Urinary bladder (tissue), 3 donors: ENCODE measurements at regions not wholly inside any gene's neighbourhood (a gene's known extent, or its start where the extent isn't known, plus 50 kb on each side); places are given as distances from the start of the nearest gene placed in this dataset.

Source experiments
- DNase-seq: peaks from one replicate; pipeline ENCODE4 v3.0.0-alpha.2; 2015; ENCODE audit errors: extremely low spot score
- H3K27ac ChIP-seq: one replicate; pipeline ENCODE4 v1.5.1; 2013; ENCODE audit warnings: low read depth, mild to moderate bottlenecking, moderate library complexity
- H3K36me3 ChIP-seq: one replicate; pipeline ENCODE4 v1.6.1; 2013; ENCODE audit warnings: mild to moderate bottlenecking, moderate library complexity; ENCODE audit not compliant: insufficient read depth
- H3K4me1 ChIP-seq: one replicate; pipeline ENCODE4 v1.6.1; 2013; ENCODE audit warnings: mild to moderate bottlenecking, moderate library complexity; ENCODE audit not compliant: insufficient read depth
- H3K4me3 ChIP-seq: one replicate; pipeline ENCODE4 v1.5.1; 2013; ENCODE audit warnings: low read depth, low read length
- WGBS: extraction: QIAGEN DNeasy Blood & Tissue Kit; methylation state at CpG from one replicate; pipeline ENCODE4 v1.1.7; 2013; 5-methylcytosine and 5-hydroxymethylcytosine counted together
- donor health status: healthy with polysubstance abuse.
- donor health status: healthy.

DNA sequence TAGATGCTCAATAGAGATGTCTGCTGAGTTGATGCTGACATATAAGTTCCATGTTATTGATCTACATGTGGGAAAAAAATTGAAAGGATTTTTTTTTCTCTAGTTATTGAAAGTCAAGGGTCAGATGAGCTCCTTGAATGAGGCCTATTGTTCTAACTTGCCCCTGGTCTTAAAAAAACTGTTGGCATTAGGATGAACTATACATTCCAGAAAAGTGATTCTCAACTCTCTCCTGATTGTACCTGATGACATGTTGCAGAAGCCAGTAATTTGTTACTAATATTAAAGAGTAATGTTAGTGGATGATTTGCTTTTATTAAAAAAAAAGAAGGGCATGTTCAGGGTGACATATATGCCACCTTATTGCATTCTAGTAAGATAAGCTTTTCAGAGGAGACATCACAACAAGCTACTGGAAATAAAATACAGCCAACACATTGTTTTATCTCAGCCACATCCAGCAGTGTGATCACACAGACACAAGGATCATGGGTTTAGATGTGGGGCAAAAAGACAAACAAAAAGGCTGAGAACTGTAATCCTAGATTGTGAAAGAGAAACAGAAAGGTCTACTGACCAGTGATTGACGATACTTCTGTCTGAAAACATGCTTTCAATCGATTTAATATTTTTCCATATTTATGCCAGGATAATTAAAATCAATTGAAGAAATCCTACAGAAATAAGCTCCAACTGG lies 1314.1 kb upstream of the C9orf72 start:
- no peak overlapping the region for H3K4me3 ChIP-seq
- WGBS = 84% methylated on average over 2 of the region's 2 CpGs
- no peak for DNase-seq
- no peaks in the 10 kb centered on the region for H3K36me3 ChIP-seq
- H3K4me1 ChIP-seq = no peaks in the 10 kb centered on the region
- H3K27ac ChIP-seq = no peak overlapping the region

DNA sequence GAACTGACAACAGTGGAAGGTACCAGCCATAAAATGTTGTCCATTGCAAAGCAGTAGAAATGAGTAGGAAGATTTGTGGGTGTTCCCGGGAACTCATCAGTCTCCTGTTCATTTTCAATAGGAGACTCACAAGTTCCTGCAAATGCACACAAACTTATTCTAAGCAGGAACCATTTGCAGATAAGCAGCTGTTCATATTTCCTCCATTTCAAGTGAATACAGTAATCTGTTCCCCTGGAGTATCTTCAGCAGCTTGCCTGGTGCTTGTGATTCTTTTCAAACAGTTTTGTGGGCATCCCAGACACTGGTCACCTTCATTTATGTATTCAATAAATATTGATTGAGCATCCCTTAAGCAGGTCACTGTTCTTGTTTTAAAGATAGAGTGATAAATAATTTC lies 1315.5 kb upstream of the C9orf72 start:
- no peaks in the 10 kb centered on the region for H3K36me3 ChIP-seq
- H3K27ac ChIP-seq = no peak overlapping the region
- H3K4me1 ChIP-seq = no peaks in the 10 kb centered on the region
- no peak overlapping the region for H3K4me3 ChIP-seq
- no peak for DNase-seq
- WGBS = 86% methylated on average over 1 of the region's 1 CpG

DNA sequence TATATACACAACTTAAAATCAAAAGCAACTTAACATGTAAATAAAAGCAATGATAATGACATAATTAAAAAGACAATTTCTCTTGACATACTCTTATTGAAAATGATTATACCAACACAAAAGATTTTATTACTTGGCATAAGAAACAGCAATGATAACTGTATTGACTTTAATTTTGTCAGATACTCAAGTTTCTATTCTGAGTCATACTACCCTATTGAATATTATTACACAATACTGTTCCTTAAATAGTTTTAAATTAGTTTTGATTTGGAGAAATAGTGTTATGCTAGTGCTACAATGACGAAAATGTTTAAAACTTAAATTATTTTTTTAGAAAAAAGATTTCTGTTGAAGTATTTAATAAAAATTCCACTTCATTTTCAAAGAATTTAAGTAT lies 1319.3 kb upstream of the C9orf72 start:
- no peak overlapping the region for H3K27ac ChIP-seq

DNA sequence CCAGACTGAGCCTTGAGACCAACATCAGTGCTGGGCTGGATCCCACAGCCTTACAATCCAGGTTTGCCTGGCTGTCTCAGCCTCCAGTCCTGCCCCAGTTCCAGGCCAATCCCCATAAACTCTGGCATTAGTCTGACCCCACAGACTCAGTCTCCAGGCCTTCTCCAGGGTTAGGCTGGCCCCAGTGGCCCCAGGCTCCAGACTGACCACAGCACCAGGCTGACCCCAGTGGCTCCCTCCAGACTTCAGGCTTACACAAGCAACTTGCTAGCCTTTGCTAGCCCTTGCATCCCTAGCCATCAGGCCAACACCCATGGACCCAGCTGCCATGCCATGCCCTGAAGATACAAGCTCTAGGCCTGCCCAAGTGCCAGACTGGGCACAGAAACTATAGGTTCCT lies 1326.0 kb upstream of the C9orf72 start:
- H3K36me3 ChIP-seq = no peaks in the 10 kb centered on the region
- H3K4me3 ChIP-seq = no peak overlapping the region
- no peak overlapping the region for H3K27ac ChIP-seq
- H3K4me1 ChIP-seq = no peaks in the 10 kb centered on the region
- no peak for DNase-seq

More for the DNA sequence above, 1319.3 kb upstream of the C9orf72 start:
- no peaks in the 10 kb centered on the region for H3K36me3 ChIP-seq
- no peak overlapping the region for H3K4me3 ChIP-seq
- no peak for DNase-seq
- 79% methylated on average over 1 of the region's 1 CpG for WGBS
- H3K4me1 ChIP-seq = no peaks in the 10 kb centered on the region

GRCh38 chr9:28899926-28900325 lies 1326.6 kb upstream of the C9orf72 start:
- Histone ChIP-seq H3K4me3 (no peak overlapping the region), H3K36me3 (no peaks in the 10 kb centered on the region), H3K27ac (no peak overlapping the region), H3K4me1 (no peaks in the 10 kb centered on the region)
- WGBS = 80% methylated on average over 6 of the region's 6 CpGs
- DNase-seq = no peak

DNA sequence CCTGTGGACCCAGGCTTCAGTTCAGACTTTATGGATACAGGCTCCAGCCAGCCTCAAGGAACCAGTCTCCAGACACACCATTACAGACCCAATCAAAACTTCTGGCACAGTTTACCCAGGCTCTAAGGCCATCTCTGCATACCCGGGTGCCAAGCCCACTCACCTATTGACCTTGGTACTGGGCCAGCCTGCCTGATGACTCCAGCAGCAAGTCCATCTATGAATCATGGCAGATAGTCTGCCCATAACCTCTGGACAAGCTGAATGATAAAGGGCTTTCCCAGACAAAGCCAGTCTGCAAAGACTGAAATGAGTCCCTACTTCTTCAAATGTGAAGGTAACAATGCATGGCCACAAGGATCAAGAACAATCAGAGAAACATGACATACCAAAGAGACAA lies 1327.1 kb upstream of the C9orf72 start:
- WGBS = 81% methylated on average over 1 of the region's 1 CpG

DNA sequence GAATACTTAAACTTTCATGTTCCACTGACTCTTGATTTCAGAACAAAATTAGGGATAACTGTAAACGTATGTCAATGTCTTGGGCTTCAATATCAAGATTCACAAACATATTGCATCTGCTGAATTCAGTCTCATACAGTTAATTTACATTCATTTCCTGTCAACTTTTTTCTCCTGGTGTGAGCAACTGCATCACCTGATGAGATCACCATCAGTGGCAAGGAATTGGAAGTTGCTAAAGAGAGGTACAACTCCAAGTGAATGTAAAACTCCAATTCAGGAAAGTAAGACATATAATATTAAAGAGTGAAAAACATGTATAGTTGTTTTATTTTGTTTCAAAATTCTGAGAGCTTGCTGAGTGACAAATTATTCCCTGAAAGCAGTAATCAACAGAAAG lies 1336.2 kb upstream of the C9orf72 start:
- no peak for DNase-seq
- no peaks in the 10 kb centered on the region for H3K4me1 ChIP-seq
- WGBS = 75% methylated on average over 1 of the region's 1 CpG
- H3K4me3 ChIP-seq = no peak overlapping the region
- no peak overlapping the region for H3K27ac ChIP-seq
- no peaks in the 10 kb centered on the region for H3K36me3 ChIP-seq

More for the DNA sequence above, 1327.1 kb upstream of the C9orf72 start:
- H3K4me3 ChIP-seq = no peak overlapping the region
- no peak overlapping the region for H3K27ac ChIP-seq
- H3K36me3 ChIP-seq = no peaks in the 10 kb centered on the region
- DNase-seq = no peak
- no peaks in the 10 kb centered on the region for H3K4me1 ChIP-seq

DNA sequence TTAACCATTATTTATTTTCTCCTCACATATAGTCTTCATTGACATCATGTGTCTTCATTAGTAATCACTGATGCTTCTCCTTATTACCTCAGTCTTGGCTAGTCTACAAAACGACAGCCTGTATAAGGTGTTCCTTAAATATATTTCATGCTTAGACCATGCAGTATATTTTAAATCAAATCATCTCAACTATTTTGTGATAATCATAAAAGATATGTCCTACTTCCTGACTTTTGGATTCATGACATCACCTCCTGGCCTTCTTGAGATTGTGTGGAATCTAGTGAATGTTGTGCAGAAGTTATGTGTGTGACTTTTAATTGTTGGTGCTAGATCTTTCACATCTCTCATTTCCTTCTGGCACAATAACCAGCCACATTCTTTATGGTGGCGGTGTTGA lies 1339.3 kb upstream of the C9orf72 start:
- 85% methylated on average over 2 of the region's 2 CpGs for WGBS
- no peaks in the 10 kb centered on the region for H3K36me3 ChIP-seq

GRCh38 chr9:28915202-28915930 lies 1342.1 kb upstream of the C9orf72 start:
- DNase-seq = no peak
- Histone ChIP-seq H3K4me1 (no peaks in the 10 kb centered on the region), H3K4me3 (no peak overlapping the region), H3K27ac (no peak overlapping the region), H3K36me3 (no peaks in the 10 kb centered on the region)
- WGBS = 66% methylated on average over 2 of the region's 2 CpGs

More for the DNA sequence above, 1339.3 kb upstream of the C9orf72 start:
- Histone ChIP-seq H3K4me3 (no peak overlapping the region), H3K4me1 (no peaks in the 10 kb centered on the region), H3K27ac (no peak overlapping the region)
- DNase-seq = no peak

DNA sequence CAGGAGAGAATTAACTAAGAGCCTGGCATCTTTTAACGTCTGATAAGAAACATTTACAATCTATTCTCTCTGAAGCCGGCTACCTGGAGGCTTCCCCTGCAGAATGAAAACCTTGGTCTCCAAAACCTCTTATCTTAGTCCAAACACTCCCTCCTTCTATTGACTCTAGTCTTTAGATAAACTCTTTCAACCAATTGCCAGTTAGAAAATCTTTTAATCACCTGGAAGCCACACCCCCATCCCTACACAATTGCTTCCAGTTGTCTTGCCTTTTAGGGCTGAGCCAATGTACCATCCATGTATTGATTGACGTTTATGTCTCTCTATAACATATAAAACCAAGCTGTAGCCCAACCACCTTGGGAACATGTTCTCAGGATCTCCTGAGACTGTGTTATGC lies 1343.1 kb upstream of the C9orf72 start:
- WGBS = 68% methylated on average over 3 of the region's 3 CpGs
- no peak for DNase-seq
- H3K36me3 ChIP-seq = no peaks in the 10 kb centered on the region

GRCh38 chr9:28921857-28922500 lies 1348.7 kb upstream of the C9orf72 start:
- Histone ChIP-seq H3K4me1 (no peaks in the 10 kb centered on the region), H3K4me3 (no peak overlapping the region), H3K36me3 (no peaks in the 10 kb centered on the region), H3K27ac (no peak overlapping the region)
- WGBS = 84% methylated on average over 3 of the region's 3 CpGs
- no peak for DNase-seq

More for the DNA sequence above, 1343.1 kb upstream of the C9orf72 start:
- no peak overlapping the region for H3K27ac ChIP-seq
- no peaks in the 10 kb centered on the region for H3K4me1 ChIP-seq
- no peak overlapping the region for H3K4me3 ChIP-seq

GRCh38 chr9:28922891-28923290 lies 1349.6 kb upstream of the C9orf72 start:
- H3K27ac ChIP-seq = no peak overlapping the region
- H3K4me1 ChIP-seq = no peaks in the 10 kb centered on the region
- WGBS = 42% methylated on average over 4 of the region's 4 CpGs
- DNase-seq = no peak
- no peaks in the 10 kb centered on the region for H3K36me3 ChIP-seq
- H3K4me3 ChIP-seq = no peak overlapping the region

- no peaks in the 10 kb centered on the region for H3K36me3 ChIP-seq
- no peak for DNase-seq
- WGBS = 62% methylated on average over 3 of the region's 3 CpGs
Observed at GRCh38 chr9:28923351-28923750, 1350.1 kb upstream of the C9orf72 start.

DNA sequence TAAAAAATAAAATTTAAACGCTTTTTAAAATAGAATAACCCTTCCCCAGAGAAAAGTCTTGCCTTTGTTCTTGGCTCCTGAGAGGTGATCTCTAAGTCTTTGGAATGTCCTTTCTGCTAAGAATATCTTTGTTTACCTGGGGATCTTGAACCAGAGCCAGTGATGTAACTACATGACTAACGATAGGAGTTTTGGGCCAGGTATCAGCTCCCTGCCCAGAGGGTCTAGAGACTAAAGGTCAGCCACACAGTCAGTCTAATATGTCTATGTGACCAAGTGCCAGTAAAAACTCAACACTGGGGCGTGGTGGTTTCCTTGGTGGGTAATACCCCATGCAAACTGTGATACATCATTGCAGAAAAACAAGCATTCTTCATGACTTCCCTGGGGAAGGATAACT lies 1351.9 kb upstream of the C9orf72 start:
- Histone ChIP-seq H3K36me3 (no peaks in the 10 kb centered on the region), H3K4me1 (no peaks in the 10 kb centered on the region), H3K27ac (no peak overlapping the region), H3K4me3 (no peak overlapping the region)
- no peak for DNase-seq
- WGBS = 71% methylated on average over 3 of the region's 3 CpGs

More at GRCh38 chr9:28923351-28923750, 1350.1 kb upstream of the C9orf72 start:
- Histone ChIP-seq H3K4me3 (no peak overlapping the region), H3K4me1 (no peaks in the 10 kb centered on the region), H3K27ac (no peak overlapping the region)
